ENCODE measurements at regions not wholly inside any gene's neighbourhood (a gene's known extent, or its start where the extent isn't known, plus 50 kb on each side); places are given as distances from the start of the nearest gene placed in this dataset.
"Not testable (repeated sequence)": the region's sequence is repeated elsewhere in the genome, so short reads cannot be mapped to it uniquely, and the experiment has no call there.

DNA sequence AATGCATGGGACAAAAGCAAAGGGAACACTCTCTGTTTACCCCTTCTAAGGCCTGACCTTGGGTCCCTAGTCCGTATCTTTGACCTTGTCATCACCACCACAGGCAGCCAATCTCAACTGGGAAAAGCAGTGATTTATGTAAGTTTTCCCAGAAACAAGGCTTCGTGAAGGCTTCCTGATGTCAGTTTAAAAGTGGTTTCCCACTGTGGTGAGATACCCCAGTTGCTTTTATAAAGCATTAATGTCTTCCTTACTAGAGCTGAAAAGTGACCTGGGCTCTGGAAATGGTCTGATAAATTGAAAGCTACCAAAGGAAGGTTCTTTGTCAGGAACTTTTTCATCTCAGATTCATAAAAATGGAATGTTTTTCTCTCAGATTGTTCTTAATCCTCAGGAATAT, 536.4 kb upstream of the PTBP2 start:
- DNase-seq (ENCODE audit: low read depth) = no peak

DNA sequence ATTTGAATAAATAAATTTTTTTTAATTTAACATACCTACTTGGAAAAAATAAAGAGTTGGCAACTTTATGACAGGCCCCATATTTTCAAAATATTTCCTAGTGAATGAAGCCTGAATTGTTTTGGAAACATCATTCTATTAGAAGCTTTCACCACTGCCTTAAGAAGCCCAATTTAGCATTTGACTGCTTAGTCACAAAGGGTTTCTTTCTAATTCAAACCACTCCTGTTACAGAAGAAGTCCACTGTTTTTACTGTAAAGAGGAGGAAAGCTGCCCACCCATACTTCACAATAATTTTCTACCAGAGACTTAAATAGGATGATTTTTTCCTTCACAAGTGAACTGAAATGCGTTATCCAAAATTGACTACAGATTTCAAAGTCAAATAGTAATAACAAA, 534.6 kb upstream of the PTBP2 start:
- no peak for DNase-seq (ENCODE audit: low read depth)

DNA sequence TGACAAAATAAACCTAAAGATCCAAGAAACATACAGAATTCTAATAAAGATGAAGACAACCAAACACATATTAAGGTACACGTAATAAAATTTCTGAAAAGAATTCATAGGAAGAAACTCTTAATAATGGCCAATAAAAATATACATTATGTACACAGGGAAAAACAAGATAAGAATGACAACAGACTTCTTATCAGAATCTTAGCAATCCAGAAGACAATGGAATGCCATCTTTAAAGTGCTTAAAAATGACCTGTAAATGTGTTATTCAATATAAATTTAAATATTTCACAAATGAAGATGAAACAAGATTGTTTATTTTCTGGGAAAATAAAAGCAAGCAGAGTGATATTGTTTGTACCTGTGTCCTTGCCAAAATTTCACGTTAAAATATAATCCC, 530.4 kb upstream of the PTBP2 start:
- no peak for DNase-seq (ENCODE audit: low read depth)

DNA sequence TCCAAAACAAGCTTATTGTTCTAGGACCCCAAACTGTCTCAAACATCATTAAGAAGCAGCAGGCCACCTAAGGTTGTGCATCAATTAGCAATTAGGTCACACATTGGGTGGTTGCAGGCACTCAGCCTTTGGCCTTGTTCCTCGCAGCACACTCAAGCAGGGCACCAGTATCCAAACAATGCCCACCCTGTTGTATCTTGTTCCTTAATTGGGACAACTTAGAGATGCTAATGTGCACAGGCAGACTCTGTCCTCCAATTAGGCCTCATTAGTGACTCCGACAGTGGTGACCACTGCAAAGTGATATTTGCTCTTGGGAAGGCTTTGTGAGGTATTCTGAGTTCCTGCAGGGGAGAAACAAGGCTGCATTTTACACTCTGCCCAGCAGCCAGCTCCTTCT, 515.1 kb upstream of the PTBP2 start:
- no peak for DNase-seq (ENCODE audit: low read depth)

DNA sequence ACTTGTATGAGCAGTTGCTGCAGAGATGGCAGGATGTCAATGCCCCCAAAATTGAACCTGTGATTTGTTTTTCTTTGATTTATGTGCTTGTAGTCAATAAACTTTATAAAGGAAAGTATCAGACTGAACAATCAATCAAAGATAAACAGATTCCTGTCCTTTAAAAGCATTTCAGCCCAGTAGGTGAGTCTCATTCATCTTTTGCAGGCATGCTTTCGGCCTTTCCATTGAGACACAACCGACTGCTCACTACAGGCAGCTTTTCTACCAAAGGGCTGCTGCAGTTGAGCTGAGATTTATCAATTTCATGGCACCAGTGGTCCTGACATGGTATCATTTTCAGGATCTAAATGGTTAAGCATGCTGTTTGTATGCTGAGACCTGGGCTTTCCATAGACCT, 513.6 kb upstream of the PTBP2 start:
- DNase-seq (ENCODE audit: low read depth) = no peak

DNA sequence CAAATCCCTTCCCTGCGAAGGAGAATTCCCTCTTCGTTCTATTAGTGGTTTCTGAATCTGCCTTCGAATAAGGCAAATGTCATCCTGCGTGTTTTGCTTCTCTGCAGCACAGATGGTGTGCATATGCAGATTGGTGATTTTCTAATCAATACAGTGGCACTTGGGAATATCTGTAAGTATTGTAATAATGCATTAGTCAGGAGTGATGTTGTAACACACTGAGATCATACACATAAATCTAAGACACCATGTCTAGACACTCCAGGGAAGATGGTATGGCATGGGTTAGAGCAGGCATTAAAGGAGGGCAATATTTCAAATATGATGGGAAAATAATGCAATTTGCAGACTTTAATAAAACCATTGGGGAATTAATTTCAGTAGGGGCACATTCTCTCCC, 513.2 kb upstream of the PTBP2 start:
- DNase-seq (ENCODE audit: low read depth) = no peak

DNA sequence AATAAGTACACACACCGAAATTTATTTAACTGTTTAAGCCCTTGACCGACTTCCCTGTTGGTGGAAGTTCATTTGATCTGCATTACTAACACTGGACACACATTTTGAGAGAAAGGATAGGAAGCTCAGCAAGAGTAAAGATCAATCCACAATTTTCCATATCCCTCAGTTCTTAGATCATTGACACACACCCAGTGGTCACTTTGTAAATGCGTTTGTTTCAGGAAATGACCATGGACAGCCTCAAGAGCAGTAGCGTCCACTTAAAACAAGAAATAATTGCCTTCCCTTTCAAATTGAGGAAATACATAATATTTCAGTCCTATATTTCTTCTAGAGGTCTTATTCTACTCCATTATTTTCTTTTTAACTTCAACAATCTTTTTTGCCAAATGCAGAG, 511.5 kb upstream of the PTBP2 start:
- DNase-seq (ENCODE audit: low read depth) = no peak

DNA sequence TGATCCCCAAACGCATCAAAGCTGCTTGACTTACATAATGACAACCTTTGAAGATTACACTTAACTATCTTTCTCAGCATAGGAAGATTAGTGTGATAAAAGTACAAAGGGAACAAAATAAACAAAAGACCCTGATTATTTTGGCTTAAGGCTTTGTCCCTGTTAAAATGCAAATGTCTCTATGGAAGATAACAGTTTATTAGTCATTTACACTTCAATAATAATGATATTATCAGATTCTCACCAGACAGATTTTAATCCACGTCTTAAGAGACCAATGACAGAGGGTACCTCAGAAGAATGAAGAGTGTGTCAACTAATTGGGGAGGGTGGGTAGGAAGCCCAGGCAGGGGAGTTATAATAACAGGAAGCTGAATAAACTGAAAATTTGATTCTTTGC, 510.4 kb upstream of the PTBP2 start:
- DNase-seq (ENCODE audit: low read depth) = no peak

DNA sequence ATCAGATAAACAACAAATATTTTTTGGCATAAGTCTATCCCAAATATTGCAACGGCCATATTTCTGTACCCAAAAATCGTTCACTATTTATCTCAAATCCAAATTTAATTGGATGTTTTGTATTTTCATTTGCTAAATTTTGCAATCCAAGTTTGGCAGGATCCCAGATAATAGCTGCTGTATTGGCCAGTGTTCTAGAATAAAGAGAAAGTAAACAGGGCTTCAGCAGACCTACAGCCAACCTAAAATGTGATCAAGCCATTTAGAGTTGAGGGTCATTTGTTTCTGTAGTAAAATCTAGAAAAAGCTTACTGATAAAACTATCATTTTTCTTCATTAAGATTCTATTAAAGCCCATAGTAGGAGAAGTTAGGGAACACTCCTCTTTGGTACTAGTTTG, 506.6 kb upstream of the PTBP2 start:
- no peak for DNase-seq (ENCODE audit: low read depth)

DNA sequence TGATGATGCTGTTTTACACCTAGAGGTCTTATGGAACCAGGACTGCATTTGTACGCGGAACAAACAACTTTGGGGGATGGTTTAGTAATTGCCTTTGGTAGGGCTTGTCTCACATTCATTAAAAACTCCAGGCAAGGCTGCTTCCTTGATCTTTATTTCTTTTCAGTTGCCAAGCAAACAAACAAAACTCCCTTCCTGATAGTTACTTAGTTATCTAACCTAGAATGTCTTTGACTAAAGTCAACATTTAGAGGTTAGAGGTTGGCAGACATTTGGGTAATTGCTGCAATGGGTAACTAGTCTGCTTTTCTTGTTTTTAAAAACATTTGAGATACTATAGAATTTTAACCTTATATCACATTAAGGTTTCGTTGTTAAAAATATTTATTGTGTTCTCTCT, 500.9 kb upstream of the PTBP2 start:
- no peak for DNase-seq (ENCODE audit: low read depth)

DNA sequence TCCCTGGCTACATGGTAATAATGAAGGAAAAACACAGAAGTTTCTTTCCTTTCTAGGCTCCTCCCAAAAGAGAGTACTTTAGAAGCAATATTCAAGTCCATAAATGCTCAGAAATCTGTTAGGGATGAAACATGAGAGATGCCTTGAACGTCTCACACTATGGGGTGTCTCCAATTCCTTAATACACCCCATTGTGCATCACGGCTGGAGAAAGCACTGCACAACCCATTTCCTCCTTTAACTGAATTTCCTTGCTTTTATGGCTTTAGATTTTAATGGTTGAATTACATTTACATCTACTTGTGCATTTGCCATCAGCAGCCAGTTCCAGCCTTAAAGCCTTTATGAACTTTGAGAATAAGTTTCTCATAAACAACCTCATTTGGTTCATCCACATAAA, 498.9 kb upstream of the PTBP2 start:
- no peak for DNase-seq (ENCODE audit: low read depth)

DNA sequence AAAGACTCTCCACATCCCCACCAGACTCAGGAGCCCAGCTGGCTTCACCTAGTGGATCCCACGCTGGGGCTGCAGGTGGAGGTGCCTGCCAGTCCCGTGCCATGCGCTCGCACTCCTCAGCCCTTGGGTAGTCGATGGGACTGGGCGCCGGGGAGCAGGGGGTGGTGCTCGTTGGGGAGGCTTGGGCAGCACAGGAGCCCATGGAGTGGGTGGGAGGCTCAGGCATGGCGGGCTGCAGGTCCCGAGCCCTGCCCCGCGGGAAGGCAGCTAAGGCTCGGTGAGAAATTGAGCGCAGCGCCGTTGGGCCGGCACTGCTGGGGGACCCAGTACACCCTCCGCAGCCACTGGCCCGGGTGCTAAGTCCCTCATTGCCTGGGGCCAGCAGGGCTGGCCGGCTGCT, 497.4 kb upstream of the PTBP2 start:
- not testable (repeated sequence) for DNase-seq (ENCODE audit: low read depth)

DNA sequence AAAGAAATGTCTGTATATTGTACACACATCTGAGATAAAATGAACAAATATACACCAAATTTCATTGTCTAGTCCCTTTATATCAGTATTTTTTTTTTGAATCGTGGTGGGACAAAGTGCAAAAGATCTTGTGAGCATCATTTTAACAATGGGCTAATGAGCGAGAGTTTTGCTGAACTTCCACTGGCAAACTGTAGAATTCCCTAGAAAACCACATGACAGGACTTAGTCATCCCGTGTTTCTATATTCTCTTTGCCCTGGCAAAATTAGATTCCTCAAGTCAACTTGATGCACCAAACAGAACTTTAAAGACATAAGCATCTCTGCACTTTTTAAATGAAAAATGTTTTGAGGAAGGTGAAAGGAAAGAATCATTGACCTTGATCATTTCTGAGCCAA, 488.2 kb upstream of the PTBP2 start:
- DNase-seq (ENCODE audit: low read depth) = peak; percentile 64

DNA sequence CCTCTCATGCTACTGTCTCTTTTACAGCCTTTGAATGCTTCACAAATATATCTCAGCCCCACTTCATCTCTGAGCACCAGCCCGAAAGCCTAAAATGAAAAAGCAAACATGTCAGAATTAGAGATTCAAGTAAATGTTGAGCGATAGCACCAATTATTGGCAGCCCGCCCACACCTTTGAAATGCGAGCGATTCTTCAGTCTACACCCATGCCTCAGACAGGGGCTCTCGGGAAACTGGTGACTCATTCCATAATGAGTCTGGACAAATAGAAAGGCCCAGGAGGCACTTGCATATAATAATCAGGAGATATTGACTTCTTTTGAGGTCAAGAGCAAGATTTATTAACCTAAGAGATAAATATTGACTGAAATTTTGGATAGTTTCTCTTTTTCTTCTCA, 487.3 kb upstream of the PTBP2 start:
- DNase-seq (ENCODE audit: low read depth) = peak; percentile 80

DNA sequence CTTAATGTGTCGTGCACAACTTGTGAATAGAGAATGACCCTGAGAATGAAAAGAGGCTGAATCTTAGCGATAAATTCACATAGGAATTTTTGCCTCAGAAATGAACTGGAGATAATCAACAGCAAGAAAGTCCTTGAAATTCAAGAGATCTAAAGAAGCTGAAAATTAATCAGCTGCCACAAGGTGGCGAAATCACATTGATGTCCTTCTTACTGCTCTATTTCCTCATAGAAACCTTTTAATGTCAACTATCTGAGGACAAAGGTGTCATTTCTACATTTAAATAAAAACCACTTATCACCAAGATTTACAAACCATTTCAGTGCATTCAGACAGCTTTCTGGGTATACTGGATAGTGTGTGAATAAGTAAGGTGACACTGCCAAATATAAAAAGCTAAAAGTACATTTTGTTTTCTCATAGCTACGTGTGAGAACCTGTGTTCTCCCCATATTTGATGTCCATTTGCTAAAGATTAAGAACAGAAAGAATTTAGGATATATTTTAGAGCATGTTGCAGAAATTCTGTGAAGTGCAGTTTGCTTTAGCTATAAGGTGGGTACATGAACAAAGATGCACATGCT, 485.3 kb upstream of the PTBP2 start:
- DNase-seq (ENCODE audit: low read depth) = peak; percentile 67

DNA sequence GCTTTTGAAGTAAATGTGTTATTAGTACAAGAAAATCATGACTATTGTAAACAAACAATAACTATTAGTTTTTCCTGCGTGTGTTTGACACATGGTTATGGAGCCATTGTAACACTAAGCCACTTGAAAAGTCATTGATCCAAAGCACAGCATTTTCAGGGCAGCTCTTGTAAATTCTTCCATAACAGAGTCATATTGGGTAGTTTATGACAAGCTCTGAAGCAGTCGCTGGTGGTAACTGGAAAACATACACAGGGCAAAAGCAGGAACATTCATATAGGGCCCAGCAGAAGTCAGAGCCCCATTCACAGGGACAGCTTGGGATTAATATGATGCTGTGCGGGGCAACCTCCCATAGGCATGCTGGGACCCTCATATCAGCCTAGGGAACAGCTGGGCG, 483.2 kb upstream of the PTBP2 start:
- no peak for DNase-seq (ENCODE audit: low read depth)

DNA sequence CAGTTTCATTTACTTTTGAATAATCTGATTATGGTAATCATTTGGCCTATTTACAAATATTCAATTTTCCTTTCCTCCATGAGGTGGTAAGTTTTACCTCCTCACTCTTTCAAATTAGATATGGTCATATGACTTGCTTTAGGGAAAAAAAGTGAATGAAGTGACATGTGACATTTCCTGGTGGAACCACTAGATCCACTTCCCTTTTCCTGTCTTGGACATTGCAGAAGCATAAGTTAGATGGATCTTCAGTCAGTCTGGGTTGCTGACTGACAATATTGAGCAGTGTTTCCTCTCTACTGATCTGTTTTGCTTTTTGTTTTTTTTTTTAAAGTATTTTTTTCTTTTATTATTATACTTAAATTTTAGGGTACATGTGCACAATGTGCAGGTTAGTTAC, 481.1 kb upstream of the PTBP2 start:
- DNase-seq (ENCODE audit: low read depth) = no peak

DNA sequence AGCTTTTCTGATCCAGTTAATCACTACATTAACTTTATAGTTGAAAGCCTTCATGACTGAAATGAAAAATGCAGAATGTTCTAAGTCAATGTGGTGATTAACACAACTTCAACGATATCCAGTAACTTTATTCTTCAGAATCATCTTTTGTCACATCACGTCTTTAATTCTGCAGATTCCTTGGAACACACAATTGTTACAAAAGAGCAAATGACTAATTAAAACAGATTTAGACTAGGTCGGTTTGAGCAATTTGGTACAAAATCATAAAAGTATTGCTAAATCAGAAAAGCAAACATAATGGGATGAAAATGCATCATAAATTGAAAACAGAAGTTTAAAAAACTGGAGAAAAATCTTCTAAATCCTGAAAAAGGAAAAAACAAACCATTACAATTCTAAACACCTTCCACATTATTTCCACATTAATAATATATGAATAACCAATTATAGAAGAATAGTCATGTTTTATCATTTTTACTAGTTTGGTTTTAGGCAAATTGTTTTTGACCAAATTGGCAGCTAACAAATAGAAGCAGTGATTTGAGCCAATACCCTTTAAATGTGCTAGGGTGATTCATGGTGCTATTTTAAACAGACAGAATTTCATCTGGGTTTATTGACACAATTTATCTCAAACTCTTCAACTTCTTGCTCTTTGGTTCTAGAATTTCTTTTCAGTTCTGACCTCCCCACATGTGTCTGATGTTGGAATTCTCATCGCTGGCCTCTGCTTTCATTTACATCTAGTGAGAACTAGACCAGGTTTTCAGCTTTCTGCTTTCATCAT, 468.1 kb upstream of the PTBP2 start:
- no peak for DNase-seq (ENCODE audit: low read depth)

DNA sequence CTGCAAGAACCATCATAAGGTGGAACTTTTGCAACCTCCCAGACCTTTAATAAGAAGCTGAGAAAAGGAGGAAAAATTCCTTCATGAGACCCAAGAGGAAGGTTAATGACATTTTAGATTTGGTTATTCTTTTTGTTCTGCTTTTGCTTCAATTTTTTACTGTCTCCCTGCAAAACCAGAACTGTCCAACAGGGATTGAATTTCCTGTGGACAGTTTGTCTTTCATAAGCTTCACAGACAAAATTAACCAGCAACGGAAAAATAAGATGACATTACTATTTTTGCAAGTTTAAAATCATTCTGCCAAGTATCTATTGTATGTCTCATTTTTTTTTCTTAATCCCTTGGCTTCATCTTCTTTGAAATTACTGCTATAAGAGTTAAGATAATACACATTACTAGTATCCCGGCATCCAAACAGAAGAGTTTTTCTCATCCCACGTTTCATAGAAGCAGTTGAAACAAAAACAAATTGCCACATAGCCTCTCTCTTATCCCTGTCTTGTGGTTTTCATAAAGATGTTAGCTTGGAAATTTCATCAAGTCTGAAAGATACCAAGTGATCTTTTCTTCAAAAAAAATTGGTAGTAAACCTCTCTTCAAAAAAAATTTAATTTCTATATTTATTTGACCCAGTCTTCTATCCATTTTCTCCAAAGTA, 465.3 kb upstream of the PTBP2 start:
- DNase-seq (ENCODE audit: low read depth) = no peak

DNA sequence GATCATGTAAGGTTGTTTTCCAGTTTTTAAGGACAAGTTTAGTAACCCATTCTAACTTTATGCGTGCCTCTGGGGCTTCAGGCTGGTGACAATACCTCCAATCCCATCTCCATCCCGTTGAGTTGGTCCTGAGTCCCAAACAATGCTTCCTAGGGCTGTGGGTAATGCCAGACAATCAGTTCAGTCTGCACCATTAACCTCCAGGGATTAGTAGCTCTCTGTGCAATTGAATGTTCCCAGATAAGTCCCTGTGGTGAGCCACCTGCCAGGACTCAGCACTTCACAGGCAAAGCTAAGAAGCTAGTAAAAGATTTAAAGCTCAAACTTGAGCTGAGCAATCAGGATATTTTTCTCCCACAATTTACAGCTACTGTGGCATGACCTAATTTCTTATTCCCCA, 462.2 kb upstream of the PTBP2 start:
- DNase-seq (ENCODE audit: low read depth) = no peak

DNA sequence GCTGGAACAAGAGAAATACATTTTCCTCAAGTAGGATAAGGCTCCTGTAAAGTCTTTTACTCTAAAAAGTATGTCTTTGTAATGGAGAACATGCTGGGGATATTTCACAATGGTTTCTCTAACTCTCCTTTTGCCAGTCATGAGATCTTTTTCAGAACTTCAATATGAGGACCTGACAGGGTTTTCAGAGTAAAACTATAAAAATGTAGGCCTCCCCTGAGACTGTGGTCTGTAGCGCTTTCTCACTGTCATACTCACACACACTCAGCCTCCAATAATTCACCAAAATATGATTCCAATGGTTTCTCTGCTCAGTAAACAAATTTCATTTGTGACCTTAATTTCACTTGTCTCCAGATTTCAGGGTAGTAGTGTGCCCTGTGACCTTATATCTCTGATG, 440.1 kb upstream of the PTBP2 start:
- DNase-seq (ENCODE audit: low read depth) = no peak

DNA sequence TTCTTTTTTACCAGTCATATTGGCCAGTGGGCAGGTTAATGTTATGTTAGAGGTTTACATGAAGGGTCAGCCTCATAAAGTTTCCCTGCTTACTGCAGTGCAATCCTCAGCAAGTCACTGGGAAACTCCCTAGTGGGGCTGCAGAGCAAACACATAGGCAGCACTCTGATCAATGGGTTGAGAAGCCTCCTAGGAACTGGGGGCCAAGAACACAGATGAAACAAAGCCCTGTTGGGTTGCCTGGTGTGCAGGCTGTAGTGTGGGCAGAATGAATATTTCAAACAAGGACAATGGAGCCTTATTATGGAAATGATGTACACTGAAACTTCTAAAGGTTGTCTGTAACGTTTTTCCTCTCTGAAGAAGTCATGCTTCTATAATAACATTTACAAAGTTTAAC, 431.6 kb upstream of the PTBP2 start:
- no peak for DNase-seq (ENCODE audit: low read depth)

DNA sequence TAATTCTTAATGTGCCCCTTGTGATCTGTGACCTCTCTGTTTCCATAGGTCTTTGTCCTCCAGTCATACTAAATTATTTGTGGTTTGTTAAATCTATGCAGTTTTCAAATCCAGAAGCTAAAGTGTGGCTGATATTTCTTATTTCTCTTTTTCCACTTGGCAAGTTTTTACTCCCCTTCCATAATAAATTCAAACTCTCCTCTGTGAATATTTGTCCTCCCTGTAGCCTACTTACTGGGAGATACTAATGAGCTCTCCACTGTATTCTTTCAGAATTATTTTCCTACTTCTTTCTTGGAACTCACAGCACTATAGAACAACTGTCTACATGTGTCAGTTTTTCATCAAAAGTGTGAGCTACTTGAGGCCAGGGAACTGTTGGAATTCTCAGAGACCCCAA, 430.8 kb upstream of the PTBP2 start:
- no peak for DNase-seq (ENCODE audit: low read depth)

DNA sequence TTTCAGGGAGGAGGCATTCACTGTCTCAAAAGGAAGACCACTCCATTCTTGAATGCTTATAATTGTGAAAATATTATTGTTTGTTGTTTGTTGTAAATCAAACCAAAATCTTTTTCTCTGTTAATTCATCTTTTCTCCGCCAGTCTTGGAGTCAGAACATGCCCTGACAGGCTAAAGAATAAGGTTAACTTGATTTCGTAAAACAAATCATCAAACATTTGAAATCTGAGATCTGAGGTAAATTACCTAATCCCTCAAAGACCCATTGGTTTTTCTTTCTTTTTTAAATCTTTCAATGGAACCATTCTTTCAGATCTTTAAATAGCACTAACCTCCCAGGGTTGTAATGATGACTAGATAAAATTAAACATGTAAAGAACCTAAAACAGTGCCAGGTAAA, 430.1 kb upstream of the PTBP2 start:
- DNase-seq (ENCODE audit: low read depth) = no peak

Measured in RPMI7951 (cell line).